Stimulated activated CD4-positive, alpha-beta T cell treated with anti-CD3 and anti-CD28 coated beads, TNF-alpha, amount 100 ng/mL, for 24 hours (primary cell): ENCODE measurements at regions not wholly inside any gene's neighbourhood (a gene's known extent, or its start where the extent isn't known, plus 50 kb on each side); places are given as distances from the start of the nearest gene placed in this dataset.

ENCODE experiments used
- DNase-seq, 3 experiments: peaks; one replicate each; pipeline ENCODE4 v3.0.0-alpha.2; 2020; ENCODE audit warnings: low read depth in 3 of 3

DNA sequence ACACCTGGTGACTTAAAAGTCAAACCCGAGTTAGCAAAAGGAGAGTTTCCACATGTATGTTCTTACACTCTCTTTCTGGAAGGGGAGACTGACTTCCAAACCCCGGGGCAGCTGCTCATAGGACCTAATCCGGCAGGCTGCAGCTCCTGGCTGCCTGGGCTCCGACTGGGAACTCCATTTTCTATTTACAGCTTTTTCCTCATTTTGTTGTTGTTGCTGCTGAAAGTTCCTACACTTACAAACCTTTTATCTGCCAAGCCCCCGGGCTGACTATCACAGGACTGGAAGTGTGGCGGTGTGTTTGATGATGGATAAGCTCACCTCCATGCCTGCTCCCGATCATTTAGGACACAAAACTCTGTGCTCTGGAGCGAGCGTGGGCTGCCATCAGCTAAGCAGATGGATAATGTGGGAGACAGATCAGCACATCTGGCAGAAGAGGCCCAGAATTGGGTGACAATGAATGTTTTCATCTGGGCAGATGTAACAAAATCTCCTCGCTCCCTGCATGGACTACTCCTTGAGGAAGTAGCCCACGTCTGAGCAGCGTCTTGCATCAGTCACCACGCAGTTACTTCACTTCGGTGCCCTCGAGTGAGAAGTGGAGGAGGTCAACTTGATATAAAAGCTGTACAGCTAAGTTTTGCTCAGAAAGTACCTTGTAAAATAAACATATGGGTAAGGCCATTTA, 114.4 kb upstream of the COPS8 start:
- no peak for DNase-seq

DNA sequence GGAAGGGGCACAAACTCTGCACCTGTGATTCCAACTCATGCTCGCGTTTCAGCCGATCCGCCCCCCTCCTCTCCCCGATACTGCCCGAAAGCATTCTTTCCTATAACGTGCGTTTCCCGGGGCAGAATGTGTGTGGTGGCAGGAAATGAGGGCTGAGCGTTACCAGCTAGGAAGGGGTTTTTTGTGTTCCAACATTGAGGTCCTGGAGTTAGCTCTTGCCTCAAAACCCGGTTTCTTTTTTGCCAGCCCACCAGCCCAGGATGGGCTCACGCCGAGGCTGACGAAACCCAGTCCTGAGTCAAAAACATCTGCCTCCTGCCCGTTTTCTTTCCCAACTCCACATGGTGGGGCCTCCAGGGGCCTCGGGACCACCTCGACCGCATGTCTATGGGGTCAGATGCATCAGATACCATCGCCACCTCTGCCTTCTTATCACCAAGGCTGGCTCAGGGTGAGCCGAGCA, 113.7 kb upstream of the COPS8 start:
- DNase-seq = no peak

DNA sequence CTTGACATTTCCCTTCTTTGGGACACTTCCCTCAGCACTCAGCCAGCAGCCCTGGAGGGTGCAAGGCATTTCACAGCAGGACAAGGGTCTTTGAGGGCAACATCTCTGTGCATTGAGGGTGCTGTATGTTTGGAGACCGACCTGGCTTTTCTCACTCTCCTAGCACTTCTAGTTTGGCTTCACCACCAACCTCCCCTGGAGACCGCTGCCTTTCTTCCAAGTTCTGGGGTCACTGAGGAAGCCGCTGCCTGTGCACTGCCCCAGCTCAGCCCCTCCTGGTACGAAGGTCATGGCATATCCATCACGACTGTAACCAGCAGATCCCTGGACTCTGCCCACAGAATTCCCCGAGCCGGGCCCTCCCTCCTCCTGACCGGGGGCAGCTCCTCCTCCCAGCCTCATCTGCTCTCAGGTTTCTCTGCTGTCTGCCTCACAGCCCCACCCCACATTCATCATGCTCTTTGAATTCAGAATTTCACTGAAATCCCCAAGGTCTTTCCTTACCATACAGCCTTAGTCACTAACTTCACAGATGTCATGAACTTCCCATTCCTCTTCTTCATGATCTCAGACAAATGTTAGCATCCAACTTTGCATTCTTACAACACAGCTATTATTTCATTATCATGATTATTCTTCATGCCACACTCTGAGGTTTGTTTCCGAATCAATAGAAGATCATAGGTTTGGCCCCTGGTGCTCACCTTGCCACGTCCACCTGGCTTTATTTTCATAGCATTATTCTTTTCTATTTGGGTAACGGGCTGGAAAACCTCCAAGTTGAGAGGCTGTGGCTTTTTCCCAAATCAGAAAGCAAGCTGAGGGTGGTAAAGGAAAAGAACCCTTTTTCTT, 113.0 kb upstream of the COPS8 start:
- no peak for DNase-seq

DNA sequence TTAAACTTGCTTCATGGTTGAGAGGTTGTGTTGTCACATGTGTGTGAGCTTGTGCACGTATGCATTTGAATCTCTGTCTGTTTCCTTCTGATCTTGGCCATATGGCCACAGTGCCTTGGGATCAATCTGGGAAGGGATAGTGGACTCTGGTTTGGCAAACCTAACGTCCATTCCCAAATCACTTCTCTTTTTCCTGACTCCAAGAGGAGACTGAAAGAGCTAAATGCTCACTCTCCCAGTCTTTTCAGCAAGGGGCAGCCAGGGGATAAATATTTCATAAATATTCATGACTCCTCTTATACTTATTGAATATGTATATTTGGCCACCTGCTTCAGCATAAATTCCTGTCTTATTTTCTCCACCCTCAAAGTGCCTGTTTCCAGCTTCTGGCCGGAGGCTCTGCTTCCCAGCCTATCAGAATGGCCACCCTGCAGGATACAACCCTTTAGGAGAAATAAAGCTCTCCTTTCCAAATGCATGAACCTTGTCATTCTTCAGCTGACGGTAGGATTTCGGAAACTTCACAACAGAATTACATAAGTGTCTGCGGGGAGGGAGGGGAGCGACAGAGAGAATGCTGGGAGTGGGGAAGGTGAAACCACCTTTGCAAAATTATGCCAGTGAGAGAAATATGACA, 112.2 kb upstream of the COPS8 start:
- no peak for DNase-seq

DNA sequence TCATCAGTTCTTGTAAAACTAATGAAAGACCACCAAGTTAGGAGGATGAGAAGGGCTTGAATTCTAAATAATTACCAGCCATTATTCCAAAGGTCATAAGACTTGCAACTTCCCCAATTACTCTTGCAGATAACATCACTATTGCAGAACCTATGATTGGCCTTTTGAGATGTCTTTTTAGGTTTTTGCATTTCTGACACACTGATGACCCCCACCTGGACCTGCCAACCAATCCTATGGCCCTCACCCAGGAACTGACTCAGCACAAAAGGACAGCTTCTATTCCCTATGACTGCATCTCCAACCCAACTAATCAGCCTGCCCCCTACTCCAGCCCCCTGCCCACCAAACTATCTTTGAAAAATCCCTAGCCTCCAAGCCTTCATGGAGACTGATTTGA, 111.5 kb upstream of the COPS8 start:
- no peak for DNase-seq

DNA sequence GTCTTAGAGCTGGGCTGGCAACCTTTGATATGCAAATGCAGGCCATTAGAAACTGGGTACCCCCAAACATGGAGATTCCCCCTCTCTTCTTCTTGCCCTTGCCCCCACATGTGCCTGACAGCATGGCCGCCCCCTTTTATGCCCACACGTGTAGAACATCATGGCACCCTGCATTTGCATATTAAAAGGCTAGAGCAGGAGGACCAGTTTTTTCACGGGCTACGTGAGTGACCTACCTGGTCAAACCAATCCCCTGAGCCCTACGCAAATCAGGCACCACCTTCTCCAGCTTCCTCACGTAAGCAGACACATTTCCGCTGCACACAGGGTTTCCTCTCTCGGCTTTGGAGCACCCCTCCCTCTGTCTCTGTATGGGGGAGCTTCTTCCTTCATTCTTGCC, 110.9 kb upstream of the COPS8 start:
- no peak for DNase-seq

DNA sequence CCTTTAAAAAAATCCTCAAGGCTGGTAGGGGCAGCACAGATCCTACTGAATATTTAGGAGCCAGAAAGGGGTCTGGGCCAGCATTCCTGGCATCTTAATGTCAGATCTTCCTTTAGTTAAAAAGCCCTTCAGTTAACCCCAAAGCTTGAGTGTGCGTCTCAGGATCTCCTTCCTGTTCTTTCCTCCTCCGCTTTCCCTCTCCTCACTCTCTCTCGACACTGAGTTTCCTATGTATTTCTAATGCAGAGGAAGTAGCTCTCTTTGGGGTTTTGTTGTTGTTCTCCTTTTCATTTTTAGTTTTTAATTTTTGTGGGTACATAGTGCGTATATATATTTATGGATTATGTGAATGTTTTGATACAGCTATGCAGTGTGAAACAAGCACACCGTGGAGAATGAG, 109.9 kb upstream of the COPS8 start:
- no peak for DNase-seq

DNA sequence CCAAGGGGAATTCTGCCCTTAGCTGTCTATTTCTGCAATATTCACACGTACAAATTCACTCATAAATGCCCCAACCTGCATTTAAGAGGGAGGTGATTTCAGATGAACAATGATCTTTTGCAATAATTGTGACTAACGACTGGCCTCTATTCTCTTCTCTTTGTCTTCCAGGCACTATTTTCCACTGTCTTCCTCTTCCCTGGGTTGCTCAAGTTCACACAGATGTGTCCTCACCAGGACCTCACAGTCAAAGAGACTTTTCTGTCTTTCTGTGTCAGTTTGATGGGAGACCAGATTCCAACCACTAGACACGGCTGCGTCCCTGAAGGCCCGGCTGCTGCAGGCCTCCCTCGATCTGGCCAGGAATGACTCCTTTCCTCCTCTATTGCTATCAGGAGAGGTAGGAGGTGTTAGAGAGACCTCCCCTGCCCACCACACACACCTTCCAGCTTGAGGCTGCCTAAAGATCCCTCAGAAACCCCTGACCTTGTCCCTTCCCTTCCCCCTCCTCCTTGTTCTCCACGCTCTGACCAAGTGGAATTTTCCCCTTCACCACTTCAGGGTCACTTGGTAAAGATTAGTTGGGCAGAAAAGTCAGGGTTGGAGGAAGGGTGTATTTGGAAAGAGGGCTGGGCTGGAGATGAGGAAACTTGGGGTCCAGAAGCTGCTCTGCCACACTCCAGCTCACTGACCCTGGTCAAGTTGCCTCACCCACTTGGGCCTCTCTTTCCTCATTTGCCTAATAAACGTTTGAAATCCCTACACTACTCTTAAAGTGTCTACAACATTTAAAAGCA, 109.2 kb upstream of the COPS8 start:
- no peak for DNase-seq

DNA sequence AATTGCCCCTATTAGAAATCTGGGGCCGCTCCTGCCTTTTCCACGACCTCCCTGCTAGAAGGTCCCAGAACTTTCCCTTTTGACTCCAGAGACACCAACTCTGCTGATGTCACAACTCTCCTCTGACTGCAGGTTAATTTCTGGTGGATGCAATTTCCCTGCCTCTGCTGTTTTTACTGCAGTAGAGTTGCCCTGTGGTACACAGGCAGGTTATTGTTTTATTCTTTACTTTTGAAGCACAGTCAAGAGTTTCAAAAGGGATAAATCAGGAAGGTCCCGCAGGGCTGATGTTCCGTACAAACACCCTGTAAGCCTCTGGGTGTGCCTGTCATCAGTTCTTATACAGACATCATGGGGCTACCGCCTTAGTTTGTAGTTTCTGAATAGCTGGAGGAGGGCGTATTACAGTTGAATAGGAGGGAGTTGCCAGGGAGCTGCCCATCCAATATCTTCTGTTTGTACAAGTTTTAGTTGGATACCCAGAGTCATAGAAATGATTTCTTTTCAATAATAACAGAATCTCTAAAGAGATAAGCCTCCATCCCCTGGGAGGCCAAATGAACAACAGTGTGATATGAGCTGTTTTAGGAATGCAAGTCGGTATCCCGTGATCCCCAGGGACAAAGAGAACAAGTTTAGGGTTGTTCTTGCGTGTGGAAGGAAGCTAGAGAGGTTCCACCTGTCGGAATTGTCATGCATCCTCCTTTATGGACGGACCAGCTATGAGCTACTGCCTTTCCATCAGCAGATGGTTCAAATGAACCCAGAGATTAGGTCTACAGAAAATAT, 108.4 kb upstream of the COPS8 start:
- DNase-seq = no peak

DNA sequence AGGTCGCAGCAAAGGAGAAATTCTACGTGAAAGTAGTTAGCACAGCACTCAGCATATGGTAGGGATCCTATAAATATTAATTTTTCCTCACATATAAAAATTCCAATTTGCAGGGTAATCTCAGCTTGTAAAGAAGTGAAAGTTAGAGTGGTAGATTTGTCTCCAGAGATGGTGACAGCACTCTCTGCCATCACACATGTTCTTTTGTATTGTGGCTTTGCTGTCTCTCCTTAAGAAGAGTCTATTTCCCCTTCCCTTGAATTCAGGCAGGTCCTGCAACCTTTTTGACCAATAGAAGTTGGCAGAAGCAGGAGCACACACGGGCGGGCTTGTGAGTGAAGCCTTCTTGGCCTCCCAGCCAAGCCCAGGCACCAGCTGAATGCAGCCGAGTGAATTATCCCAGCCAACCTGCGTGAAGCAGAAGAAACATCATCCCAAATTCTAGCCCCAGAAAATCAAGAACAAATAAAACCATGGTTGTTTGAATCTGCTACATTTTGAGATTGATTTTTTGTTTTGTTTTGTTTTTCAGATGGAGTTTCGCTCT, 107.8 kb upstream of the COPS8 start:
- DNase-seq = no peak

DNA sequence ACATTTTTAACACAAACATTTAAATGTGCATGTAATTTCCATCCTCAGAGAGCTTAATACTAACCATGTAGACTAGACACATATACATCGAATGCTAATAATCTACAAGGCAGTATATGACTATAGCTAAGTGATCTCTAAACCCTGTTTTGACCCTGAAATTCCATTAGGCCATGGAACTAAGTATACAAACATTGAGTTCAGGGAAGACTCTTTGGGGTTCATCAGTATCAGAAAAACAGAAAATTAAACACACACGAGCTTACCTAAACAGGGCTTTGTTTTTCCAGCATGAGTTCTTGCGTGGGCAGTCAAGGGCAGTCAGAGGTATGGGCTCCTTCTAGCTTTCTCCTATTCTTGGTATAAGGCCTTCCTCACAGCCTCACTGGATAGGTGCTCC, 106.0 kb upstream of the COPS8 start:
- DNase-seq = no peak

DNA sequence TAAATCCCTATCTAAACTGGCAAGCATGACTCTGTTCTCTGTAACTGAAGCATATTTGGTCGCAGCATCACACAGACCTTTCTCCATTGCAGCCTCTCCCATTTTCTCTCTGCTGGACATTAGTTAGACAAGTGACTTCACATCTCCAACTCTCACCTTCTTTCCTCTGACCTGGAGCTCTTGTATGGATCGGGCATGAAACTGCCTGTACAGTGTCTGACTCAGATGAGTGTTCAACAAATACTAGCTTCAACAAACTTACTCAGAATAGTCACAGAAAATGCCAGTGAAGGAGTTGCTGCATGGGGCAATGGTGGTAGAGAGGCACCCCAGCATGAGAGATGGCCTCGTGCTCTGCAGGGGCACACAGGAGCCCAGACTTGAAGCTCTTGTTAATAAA, 104.7 kb upstream of the COPS8 start:
- no peak for DNase-seq

DNA sequence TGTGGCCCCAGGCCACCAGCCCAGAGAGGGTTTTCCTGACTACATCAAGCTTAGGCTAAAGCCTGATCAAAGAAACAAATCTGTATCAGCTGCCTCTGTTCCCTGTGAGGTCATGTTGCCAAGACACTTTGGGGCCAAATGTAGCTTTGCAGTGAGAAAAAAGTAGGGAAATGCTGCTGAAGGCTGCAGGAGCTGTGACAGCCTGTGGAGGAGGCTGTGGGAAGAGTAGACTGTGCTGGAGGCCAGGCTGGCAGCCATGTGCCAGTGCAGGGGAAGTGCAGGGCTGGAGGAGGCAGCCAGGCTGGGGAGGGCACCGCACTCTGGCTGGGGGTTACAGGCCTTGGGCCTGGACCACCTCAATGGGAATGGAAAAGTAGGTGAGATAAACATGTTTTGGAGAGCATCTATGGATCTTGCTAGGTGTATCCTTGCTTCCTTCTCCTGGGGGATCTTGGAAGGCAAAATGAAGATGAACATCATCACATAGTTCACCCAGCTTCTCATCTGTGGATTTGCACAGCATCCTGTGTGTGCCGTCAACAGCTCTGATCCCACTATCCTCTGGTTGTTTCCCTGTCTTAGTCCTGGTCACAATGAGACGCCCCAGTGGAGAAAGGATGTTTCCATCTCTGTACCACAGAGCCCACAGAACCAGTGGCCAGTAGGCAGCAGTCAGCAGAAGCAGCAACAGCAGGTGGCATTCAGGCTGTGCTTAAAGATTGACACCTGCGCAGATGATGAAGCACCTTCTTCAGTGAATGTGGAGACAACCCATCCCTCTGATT, 103.8 kb upstream of the COPS8 start:
- DNase-seq = no peak

DNA sequence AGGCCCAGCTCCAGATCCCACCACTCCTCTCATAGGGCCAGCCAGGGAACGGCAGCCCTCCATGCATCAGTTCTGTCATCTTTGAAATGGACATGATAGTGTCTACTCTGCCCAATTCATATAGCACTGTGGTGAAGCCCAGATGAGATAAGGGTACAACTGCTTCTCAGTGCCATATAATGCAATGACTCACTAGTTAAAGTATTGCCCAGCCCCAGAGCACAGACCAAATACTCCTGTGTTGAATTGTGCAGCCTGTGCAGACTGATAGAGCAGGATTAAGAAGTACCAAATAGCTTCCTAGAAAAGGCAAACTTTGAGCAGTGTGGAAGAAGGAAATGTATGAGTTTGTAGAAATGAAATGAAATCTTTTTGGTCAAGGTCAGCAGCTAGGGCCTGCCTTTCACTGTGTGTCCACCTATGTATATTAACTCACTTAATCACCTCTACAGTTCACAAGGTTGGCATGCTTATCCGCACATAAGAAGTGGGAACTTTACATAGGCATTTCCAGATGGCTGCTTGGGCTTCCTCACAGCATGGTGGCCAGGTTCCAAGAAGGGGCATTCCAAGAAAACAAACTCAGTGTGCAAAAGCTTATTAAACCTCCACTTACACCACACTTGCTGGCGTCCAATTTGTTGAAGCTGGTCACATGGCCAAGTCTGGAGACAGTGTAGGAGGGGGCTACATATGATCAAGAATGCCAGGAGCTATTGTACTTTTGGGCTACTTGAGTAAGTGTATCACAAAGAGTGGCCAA, 102.8 kb upstream of the COPS8 start:
- DNase-seq = no peak

DNA sequence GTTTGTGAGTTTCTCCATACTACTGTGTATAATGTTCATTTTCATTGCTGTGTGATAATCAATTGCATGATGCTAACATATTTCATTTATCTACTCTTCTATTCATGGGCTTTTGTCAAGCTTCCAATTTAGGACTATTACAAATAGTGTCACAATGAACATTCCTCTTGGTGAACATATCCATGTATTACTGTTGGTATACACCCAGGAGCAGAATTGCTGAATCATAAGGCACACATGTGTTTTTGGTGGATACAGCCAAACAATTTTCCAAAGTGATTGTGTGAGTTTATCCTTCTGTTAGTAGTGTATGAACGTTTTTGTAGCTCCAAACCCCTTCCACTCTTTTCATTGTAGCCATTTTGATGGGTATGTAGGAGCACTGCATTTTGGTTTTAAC, 101.6 kb upstream of the COPS8 start:
- no peak for DNase-seq

DNA sequence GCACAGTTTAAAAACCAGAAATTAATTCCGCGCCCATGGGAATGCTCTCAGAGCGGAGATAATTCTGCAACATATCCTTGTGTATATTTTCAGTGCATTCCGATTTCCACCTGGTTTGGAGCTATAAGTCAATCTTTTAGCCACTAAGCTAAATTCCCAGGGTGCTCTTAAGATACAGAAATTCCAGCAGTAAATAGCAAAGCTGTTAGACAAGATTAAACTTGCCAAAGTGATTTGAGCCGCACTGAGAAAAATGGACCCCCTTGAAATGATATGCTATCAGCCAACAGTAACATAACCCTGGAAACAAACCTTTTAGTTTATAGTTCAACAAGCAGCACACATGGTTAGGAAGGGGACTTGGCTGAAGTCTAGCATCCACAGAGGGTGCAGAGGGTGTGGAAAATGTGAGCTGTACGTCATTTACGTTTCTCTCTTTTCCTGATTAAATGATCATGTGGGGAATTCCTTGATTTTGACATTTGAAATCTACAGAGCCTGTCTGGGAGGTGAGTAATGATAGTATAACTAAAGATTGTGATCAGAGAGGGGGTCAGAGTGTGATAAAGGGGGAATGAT, 99.8 kb upstream of the COPS8 start:
- no peak for DNase-seq

DNA sequence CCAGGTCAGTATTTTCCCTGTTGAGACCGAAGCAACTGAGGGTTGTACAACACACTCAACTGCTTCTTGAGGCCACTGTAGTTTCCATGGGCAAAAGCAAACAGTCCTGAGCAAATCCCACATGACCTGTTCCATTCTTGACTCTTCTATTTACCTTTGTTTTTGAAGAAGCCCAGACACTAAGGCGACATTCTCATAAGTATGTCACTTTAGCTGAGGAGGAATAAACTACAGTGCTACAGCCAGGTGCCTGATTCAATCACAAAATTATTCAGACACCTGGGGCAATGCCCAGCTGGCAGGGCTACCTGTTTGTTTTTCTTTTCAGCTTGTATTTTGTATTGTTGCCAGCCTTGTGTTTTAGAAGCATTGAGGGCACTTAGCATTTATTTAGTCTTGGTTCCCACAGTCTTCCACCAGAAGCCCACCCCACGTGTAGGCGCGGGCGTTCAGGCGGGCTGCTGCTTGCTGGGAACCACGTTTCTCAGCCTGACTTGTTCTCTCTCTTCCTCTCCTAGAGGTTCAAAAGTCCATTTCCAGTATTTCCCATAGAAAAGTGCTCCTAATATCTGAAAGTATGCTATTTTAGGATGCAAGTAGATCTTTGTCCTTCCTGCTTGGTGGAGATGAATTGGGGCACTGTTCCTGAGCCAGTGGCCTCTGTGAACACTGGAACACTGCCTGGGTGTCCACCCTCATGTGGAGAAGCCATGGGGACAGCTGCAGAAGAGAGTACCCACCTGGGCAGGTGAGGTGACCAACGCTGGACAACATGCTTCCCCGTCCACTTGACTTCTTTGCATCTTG, 99.0 kb upstream of the COPS8 start:
- DNase-seq = no peak

DNA sequence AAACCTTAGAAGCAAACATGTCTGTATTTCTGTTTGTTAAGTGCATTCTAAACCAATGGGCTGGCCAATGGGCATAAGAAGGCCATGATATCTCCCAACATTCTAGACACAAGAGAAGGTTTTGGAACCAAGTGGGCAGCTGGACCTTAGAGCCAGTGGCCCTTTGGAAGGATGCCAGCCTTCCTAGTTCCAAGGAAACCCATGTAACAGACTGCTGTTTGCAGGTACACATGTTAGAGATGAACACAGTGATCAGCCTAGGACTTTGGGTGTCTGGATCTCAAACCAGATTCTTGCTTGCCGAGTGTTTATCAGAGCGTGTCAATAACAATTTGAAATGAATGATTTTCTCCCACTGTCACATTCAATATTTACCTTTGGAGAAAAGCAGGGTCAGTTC, 97.5 kb upstream of the COPS8 start:
- DNase-seq = no peak
